Naive B cell (primary cell): ENCODE measurements at regions not wholly inside any gene's neighbourhood (a gene's known extent, or its start where the extent isn't known, plus 50 kb on each side); places are given as distances from the start of the nearest gene placed in this dataset.

Experiments used
- ATAC-seq, 2 donors: fragments of 150-1000 bp; cut with Tn5 transposase; 2 replicates each; pipeline ENCODE4 v1.10.0; 2021; ENCODE audit warnings: low read depth in 2 of 2, mild to moderate bottlenecking in 2 of 2, moderate library complexity in 2 of 2
- DNase-seq: peaks from one replicate; pipeline ENCODE4 v3.0.0; 2022
- H3K27ac Mint-ChIP-seq, 6 donors: one replicate each; pipeline ENCODE4 v1.8.0; 2020 to 2022; ENCODE audit warnings: mild to moderate bottlenecking in 6 of 6, mixed read lengths in 6 of 6, moderate library complexity in 5 of 6, inconsistent platforms in 2 of 6
- H3K27me3 Mint-ChIP-seq, 3 donors: one replicate each; pipeline ENCODE4 v1.8.0; 2021 to 2022; ENCODE audit warnings: mixed read lengths in 3 of 3, mild to moderate bottlenecking in 1 of 3
- H3K36me3 Mint-ChIP-seq, 2 donors: one replicate each; pipeline ENCODE4 v1.8.0; 2020 to 2022; ENCODE audit warnings: mixed read lengths in 2 of 2, inconsistent platforms in 1 of 2, mild to moderate bottlenecking in 1 of 2
- H3K4me1 Mint-ChIP-seq, 3 donors: one replicate each; pipeline ENCODE4 v1.8.0; 2020 to 2022; ENCODE audit warnings: mixed read lengths in 3 of 3, inconsistent platforms in 1 of 3, mild to moderate bottlenecking in 1 of 3, moderate library complexity in 1 of 3
- H3K4me3 Mint-ChIP-seq, 8 donors: one replicate each; pipeline ENCODE4 v1.8.0; 2020 to 2022; ENCODE audit warnings: mild to moderate bottlenecking in 8 of 8, mixed read lengths in 8 of 8, moderate library complexity in 8 of 8, inconsistent platforms in 2 of 8
- H3K9me3 Mint-ChIP-seq, 7 donors: one replicate each; pipeline ENCODE4 v1.8.0; 2020 to 2022; ENCODE audit warnings: mixed read lengths in 7 of 7, mild to moderate bottlenecking in 5 of 7, inconsistent platforms in 2 of 7, moderate library complexity in 1 of 7

DNA sequence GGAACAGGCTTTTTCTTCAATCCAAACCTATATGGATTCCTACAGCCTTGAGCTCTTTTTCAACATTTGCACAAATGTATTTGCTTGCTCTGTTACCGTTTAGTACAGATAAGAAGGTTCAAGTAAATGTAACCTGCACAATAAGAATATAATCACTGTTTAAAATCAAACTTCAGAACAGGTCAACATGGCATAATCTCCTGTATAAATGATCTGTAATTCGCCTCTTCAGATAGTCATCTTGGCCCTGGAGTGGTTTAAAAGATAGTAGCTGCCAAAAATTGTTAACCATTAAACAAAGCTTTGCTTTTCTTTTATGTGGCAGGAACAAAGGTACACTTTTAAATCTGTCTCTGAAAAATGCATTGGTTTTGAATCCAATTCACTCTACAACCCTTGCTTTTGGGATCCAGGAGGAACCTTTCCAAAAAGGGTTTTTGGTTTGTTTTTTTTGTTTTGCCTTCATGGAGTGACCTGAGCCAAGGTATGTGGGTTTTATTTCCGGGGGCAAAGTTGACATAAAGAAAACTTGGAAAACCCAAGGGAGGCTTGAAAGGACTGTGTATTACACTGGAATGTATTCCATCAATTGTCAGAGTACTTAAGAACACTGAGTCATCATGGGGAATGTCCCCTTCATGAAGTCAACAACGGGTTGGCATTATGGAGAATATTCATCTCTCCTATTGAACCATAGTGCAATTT, 210.4 kb upstream of the HCCS start:
- DNase-seq: no peak

DNA sequence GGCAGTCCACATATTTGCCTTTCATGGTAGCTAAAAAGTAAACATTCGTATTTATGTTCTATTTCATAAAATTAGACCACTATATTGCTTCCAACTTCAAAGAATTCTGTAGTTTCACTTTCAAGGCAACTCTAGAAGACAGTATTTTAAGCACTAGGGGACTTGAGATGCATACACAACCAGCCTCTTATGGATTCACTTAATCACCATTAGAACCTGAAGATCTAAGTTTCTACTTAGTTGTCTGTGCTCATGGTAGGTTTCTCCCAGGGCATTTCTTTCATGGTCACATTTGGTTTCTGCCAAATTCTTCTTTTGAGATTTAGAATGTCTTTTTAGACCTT, 209.9 kb upstream of the HCCS start:
- Mint-ChIP-seq H3K27me3 (peaks cover 0 to 7% (median 0%) of the 10 kb centered on the region in 3 donors), H3K4me3 (no peak overlapping the region), H3K4me1 (no peaks in the 10 kb centered on the region), H3K27ac (no peak overlapping the region), H3K9me3 (peaks cover 0 to 9% (median 3%) of the 10 kb centered on the region in 7 donors), H3K36me3 (no peaks in the 10 kb centered on the region)
- DNase-seq (no peak), ATAC-seq (no peak)

More for the DNA sequence above, 210.4 kb upstream of the HCCS start:
- Mint-ChIP-seq H3K4me3 (no peak overlapping the region), H3K36me3 (no peaks in the 10 kb centered on the region), H3K4me1 (no peaks in the 10 kb centered on the region), H3K27ac (no peak overlapping the region), H3K9me3 (peaks cover 0 to 14% (median 3%) of the 10 kb centered on the region in 7 donors), H3K27me3 (peaks cover 0 to 7% (median 0%) of the 10 kb centered on the region in 3 donors)
- no peak for ATAC-seq

DNA sequence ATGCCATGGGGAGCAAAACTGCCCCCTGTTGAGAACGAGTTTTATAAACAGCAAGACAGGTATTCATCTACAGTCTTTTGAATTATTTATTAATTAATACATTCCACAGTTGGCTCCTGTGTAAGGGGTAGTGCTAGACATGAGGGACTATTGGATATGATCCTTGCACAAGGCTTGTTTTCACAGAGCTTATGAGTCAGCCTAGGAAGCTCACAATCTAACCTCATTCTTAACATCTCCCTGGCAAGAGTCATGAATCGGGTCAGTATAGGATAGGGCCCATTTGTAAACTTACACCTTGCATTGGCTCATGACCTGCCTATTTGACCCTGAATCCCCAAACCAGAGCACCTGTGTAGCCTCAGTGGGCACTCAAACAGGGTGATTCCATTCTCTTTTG, 209.1 kb upstream of the HCCS start:
- peaks cover 0 to 7% (median 4%) of the 10 kb centered on the region in 7 donors for H3K9me3 Mint-ChIP-seq
- H3K4me3 Mint-ChIP-seq: no peak overlapping the region
- H3K27me3 Mint-ChIP-seq: peaks cover 0 to 7% (median 0%) of the 10 kb centered on the region in 3 donors
- ATAC-seq (no peak), DNase-seq (no peak)
- H3K36me3 Mint-ChIP-seq: no peaks in the 10 kb centered on the region
- no peak overlapping the region for H3K27ac Mint-ChIP-seq
- H3K4me1 Mint-ChIP-seq: no peaks in the 10 kb centered on the region

DNA sequence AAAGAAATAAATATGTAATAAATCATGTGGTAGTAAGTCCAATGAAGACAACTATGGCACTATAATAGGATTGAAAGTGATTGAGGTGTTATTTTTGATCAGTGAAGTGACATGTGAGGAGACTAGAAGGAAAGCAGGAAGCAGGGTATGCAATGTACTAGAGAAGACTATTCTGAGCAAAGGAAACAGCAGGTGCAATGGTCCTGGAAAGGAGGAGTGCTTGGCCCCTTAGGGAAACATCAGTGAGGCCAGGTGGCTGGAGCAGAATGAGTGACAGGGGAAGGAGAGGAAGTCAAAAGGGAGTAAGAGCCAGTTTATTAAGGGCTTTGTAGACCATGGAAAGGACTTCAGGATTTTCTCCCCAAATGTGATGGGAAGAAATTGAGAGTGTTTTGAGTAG, 207.6 kb upstream of the HCCS start:
- H3K9me3 Mint-ChIP-seq: peaks cover 2 to 16% (median 6%) of the 10 kb centered on the region in 7 donors
- H3K27me3 Mint-ChIP-seq: peaks cover 0 to 7% (median 0%) of the 10 kb centered on the region in 3 donors
- H3K36me3 Mint-ChIP-seq: no peaks in the 10 kb centered on the region
- H3K4me3 Mint-ChIP-seq: no peak overlapping the region
- H3K27ac Mint-ChIP-seq: peak overlapping the region in 1 of 6 donors; percentile 64
- ATAC-seq: no peak
- DNase-seq: no peak
- H3K4me1 Mint-ChIP-seq: no peaks in the 10 kb centered on the region

DNA sequence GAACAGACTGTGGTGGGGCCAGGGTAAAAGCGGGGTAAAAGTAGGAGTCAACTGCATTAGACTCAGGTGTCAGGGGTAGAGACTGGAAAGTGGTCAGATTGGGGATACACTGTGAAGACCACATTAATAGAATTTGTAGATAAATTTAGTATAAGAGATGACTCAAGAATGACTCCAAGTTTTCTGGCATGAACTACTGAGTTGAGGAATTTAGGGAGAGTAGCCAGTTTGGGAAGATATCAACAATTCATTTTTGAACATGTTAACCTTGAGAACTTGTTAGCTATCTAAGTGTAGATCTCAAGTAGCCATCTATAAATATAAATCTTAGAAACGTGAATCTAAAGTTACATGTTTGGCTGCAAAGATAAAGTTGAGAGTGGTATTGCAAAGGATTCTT, 206.9 kb upstream of the HCCS start:
- peaks cover 0 to 7% (median 0%) of the 10 kb centered on the region in 3 donors for H3K27me3 Mint-ChIP-seq
- no peak overlapping the region for H3K4me3 Mint-ChIP-seq
- ATAC-seq (no peak), DNase-seq (no peak)
- no peak overlapping the region for H3K27ac Mint-ChIP-seq
- H3K36me3 Mint-ChIP-seq: no peaks in the 10 kb centered on the region
- H3K9me3 Mint-ChIP-seq: peaks cover 2 to 16% (median 6%) of the 10 kb centered on the region in 7 donors
- no peaks in the 10 kb centered on the region for H3K4me1 Mint-ChIP-seq

DNA sequence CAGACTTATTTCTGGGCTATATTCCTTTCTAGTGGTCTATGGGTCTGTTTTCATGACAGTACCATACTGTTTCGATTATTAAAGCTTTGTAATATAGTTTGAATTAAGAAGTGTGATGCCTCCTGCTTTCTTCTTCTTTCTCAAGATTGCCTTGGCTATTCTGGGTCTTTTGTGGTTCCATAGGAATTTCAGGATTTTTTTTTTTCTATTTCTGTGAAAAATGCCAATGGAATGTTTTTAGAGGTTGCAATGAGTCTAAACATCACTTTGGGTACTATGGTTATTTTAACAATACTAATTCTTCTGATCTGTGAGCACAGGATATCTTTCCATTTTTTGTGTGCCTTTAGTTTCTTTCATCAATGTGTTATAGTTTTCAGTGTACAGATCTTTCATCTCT, 204.3 kb upstream of the HCCS start:
- Mint-ChIP-seq H3K4me1 (no peaks in the 10 kb centered on the region), H3K4me3 (no peak overlapping the region), H3K27me3 (peaks cover 0 to 7% (median 0%) of the 10 kb centered on the region in 3 donors), H3K9me3 (peaks cover 2 to 16% (median 6%) of the 10 kb centered on the region in 7 donors), H3K27ac (no peak overlapping the region), H3K36me3 (no peaks in the 10 kb centered on the region)
- ATAC-seq: no peak
- no peak for DNase-seq

DNA sequence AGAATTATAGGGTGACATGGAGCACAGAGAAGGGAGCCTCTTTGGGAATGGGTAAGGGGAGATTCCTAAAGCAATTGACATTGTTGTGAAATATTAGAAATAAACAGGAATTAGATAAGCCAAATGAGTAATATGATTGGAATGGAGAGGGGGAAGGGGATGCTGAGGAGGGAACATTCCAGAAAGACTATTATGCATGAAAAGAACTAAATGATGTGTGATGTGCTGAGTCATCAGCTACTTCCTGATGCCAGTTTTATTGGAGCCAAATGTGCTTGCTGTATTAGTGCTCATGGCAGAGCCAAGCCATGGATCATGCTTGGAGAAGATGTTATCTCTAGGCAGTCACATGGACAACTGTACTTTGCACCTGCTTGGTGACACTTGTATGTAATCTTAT, 189.0 kb upstream of the HCCS start:
- Mint-ChIP-seq H3K27me3 (no peaks in the 10 kb centered on the region), H3K4me3 (no peak overlapping the region), H3K4me1 (no peaks in the 10 kb centered on the region), H3K36me3 (peaks cover 5 to 8% of the 10 kb centered on the region in 2 donors), H3K9me3 (peaks cover 2 to 19% (median 7%) of the 10 kb centered on the region in 7 donors), H3K27ac (no peak overlapping the region)
- DNase-seq: no peak
- ATAC-seq: no peak

DNA sequence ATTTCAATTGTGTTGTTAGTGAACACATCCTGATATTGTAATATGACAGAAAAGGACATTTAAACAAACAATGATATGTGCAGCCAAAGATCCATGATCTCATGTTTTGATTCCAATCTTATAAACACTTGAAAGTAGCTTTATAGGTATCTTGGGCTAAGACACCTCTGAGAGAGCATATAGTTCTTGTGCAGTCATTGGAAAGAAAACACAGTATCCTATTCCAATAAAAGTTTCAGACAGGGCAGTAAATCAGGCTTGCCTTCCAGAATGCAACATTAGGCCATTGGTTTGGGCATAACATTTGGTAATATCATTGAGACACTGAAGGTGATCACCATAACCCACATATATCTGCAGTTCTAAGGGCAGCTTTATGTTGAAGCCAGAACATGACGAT, 188.3 kb upstream of the HCCS start:
- H3K4me3 Mint-ChIP-seq: no peak overlapping the region
- H3K27me3 Mint-ChIP-seq: no peaks in the 10 kb centered on the region
- H3K4me1 Mint-ChIP-seq: no peaks in the 10 kb centered on the region
- no peak overlapping the region for H3K27ac Mint-ChIP-seq
- peaks cover 2 to 25% (median 7%) of the 10 kb centered on the region in 7 donors for H3K9me3 Mint-ChIP-seq
- DNase-seq (no peak), ATAC-seq (no peak)
- peaks cover 5 to 8% of the 10 kb centered on the region in 2 donors for H3K36me3 Mint-ChIP-seq

DNA sequence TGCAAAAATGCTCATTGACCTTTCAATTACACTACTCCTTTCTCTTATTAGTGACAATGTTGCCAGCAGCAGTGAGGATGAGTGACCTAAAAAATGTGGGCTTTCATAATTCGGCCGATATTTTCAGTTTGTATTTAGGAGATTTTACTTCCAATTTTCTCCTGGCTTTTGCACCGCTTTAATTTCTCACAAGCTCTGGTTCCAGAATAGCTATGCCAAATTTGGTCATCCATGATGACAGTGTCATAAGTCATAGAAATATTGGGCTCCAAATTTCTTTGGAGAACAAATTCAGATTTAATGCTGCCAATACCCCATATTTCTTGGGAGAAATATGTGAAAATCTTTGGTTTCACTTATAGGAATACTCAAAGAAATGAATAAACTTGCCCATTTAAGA, 187.7 kb upstream of the HCCS start:
- H3K27ac Mint-ChIP-seq: no peak overlapping the region
- peaks cover 3 to 31% (median 11%) of the 10 kb centered on the region in 7 donors for H3K9me3 Mint-ChIP-seq
- DNase-seq: no peak
- no peaks in the 10 kb centered on the region for H3K4me1 Mint-ChIP-seq
- no peak overlapping the region for H3K4me3 Mint-ChIP-seq
- ATAC-seq: no peak
- no peaks in the 10 kb centered on the region for H3K27me3 Mint-ChIP-seq
- H3K36me3 Mint-ChIP-seq: peaks cover 0 to 8% of the 10 kb centered on the region in 2 donors

DNA sequence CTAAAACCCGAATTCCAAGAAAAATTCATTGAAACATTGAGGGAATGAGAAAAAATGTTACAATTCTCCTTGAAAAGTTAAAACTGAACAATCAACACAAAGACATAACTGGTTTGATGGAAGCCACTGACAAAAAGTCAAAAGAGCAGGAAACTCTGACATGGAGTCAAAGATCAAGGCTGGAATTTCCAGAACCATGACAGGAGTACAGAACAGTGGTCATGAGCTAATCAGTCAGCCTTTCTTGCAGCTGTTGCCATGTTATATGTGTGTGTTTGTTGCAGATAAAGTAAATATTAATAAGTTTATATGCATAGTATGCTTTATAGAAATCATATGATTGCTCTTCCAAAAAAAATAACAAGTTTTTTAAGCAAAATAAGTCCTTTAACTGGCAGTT, 184.7 kb upstream of the HCCS start:
- ATAC-seq (no peak), DNase-seq (no peak)
- Mint-ChIP-seq H3K36me3 (peaks cover 0 to 8% of the 10 kb centered on the region in 2 donors), H3K9me3 (peaks cover 0 to 45% (median 9%) of the 10 kb centered on the region in 7 donors), H3K27ac (no peak overlapping the region), H3K27me3 (no peaks in the 10 kb centered on the region), H3K4me1 (no peaks in the 10 kb centered on the region), H3K4me3 (no peak overlapping the region)

DNA sequence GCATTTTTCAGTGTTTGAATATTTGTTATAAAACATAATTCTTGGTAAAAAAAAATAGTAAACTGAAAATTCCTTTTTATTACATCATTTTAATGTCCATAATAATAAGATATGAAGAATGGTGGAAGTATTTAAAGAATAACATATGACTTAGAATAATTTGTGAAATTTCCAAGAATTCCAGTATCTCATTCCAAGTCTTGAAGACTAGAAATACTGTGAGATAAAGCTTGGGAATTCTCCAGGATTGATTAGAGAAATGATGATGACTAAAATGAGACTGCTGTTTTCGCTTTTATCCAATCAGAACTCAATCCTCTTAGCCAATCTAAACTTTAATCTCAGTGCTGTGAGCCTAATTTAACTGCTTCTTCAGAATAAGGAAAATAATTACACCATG, 184.2 kb upstream of the HCCS start:
- Mint-ChIP-seq H3K36me3 (peaks cover 0 to 8% of the 10 kb centered on the region in 2 donors), H3K27ac (no peak overlapping the region), H3K9me3 (peaks cover 0 to 45% (median 9%) of the 10 kb centered on the region in 7 donors), H3K4me1 (no peaks in the 10 kb centered on the region), H3K4me3 (no peak overlapping the region), H3K27me3 (no peaks in the 10 kb centered on the region)
- DNase-seq: no peak
- ATAC-seq: no peak

DNA sequence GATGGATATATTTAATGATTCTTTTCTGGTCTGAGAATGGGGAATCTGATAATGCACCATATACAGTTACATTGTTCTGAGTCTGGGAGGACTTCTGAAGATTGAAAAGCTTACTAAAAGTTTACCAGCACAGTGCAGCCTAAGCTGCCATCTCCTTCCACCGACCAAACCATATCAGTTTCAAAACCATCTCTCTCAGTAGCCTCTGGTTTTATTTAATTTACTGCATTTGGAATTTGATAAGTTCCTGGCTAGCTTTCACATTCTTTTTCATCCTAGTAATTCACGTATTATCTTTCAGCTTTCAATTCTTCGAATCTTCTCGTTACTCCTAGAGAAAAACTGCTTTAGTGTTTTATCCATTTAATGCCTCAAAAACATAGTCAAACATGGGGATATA, 181.4 kb upstream of the HCCS start:
- DNase-seq: no peak

DNA sequence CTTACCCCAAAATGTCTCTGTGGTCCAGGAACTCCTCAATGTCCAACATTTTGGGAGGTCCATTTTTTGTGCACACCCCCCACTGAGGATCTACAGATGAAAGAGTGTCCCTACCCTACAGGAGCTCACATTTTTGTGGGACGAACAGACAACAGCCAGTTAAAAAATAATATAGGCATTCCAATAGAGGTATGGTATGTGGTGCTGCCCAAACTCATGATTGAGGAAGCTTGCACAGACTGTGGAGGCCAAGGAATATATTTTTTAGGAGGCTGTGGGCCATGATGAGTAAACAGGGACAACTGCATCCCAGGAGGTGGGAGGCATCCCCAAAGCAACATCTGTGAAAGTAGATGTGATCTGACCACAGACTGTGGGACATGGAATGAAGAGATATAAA, 181.0 kb upstream of the HCCS start:
- H3K4me3 Mint-ChIP-seq: no peak overlapping the region
- no peak for ATAC-seq
- H3K4me1 Mint-ChIP-seq: no peaks in the 10 kb centered on the region
- no peak overlapping the region for H3K27ac Mint-ChIP-seq
- DNase-seq: no peak
- H3K36me3 Mint-ChIP-seq: no peaks in the 10 kb centered on the region
- H3K9me3 Mint-ChIP-seq: peaks cover 0 to 35% (median 9%) of the 10 kb centered on the region in 7 donors
- no peaks in the 10 kb centered on the region for H3K27me3 Mint-ChIP-seq

More for the DNA sequence above, 181.4 kb upstream of the HCCS start:
- ATAC-seq: no peak
- Mint-ChIP-seq H3K4me3 (no peak overlapping the region), H3K27ac (no peak overlapping the region), H3K4me1 (no peaks in the 10 kb centered on the region), H3K9me3 (peaks cover 0 to 39% (median 10%) of the 10 kb centered on the region in 7 donors), H3K36me3 (peaks cover 0 to 4% of the 10 kb centered on the region in 2 donors), H3K27me3 (no peaks in the 10 kb centered on the region)

DNA sequence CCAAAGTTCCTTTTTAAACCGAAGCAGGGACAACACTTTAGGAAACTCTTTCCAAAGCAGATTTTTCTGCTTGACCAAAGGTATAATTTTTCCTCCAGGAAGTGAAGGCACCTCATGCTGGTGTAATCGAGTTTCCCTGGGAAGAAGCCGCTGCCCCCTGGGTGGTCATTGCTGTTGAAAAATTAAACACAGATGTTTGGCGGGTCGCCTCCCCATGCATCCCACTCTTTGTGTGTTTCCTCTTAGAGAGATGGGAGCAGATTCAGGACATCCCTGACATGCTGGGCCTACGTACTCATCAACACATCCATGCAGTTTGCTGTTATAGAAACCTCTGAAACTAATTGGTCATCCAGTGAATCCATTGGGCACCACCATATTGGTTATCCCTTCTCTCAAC, 179.2 kb upstream of the HCCS start:
- H3K4me1 Mint-ChIP-seq: no peaks in the 10 kb centered on the region
- no peaks in the 10 kb centered on the region for H3K27me3 Mint-ChIP-seq
- peaks cover 0 to 30% (median 9%) of the 10 kb centered on the region in 7 donors for H3K9me3 Mint-ChIP-seq
- no peak overlapping the region for H3K27ac Mint-ChIP-seq
- no peaks in the 10 kb centered on the region for H3K36me3 Mint-ChIP-seq
- ATAC-seq (no peak), DNase-seq (no peak)
- H3K4me3 Mint-ChIP-seq: no peak overlapping the region
